ENCODE measurements at regions not wholly inside any gene's neighbourhood (a gene's known extent, or its start where the extent isn't known, plus 50 kb on each side); places are given as distances from the start of the nearest gene placed in this dataset.

DNA sequence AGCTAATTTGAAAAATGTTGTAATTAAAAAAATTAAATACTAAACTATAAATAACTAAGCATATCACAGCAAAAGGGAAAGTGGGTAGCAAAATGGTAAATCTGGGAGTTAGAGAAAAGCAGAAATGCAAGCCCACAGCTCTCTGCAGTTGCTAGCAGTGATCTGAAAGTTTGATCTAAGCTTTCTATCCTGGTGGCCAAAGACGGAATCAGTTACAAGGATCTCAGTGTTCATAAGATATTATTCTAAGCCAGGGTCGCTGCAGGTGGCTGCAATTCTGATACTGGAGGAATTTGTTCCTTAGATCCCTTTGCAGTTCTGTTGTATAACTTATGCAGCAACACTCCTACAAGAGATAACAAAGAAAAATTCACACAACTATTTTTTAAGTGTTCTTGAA, 363.7 kb downstream of the SETD4 start:
- Histone ChIP-seq H3K36me3 (no peaks in the 10 kb centered on the region), H3K27ac (no peak overlapping the region), H3K9me3 (no peaks in the 10 kb centered on the region), H3K4me1 (peaks cover 0 to 22% (median 13%) of the 10 kb centered on the region in 12 donors), H3K27me3 (no peaks in the 10 kb centered on the region), H3K4me3 (no peak overlapping the region)
- WGBS, 4 donors, result 39 to 60% (median 47%) methylated on average over 2 of the region's 2 CpGs
- intact Hi-C loops (cut with DNase I), result no loop called here
- no peak for TF ChIP-seq POLR2A (IDR thresholded peaks at IDR 0.05)
- TF ChIP-seq, protein P1, sequence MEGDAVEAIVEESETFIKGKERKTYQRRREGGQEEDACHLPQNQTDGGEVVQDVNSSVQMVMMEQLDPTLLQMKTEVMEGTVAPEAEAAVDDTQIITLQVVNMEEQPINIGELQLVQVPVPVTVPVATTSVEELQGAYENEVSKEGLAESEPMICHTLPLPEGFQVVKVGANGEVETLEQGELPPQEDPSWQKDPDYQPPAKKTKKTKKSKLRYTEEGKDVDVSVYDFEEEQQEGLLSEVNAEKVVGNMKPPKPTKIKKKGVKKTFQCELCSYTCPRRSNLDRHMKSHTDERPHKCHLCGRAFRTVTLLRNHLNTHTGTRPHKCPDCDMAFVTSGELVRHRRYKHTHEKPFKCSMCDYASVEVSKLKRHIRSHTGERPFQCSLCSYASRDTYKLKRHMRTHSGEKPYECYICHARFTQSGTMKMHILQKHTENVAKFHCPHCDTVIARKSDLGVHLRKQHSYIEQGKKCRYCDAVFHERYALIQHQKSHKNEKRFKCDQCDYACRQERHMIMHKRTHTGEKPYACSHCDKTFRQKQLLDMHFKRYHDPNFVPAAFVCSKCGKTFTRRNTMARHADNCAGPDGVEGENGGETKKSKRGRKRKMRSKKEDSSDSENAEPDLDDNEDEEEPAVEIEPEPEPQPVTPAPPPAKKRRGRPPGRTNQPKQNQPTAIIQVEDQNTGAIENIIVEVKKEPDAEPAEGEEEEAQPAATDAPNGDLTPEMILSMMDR (IDR thresholded peaks at IDR 0.05), result no peak
- DNase-seq, result no peak
- no peak for ATAC-seq

DNA sequence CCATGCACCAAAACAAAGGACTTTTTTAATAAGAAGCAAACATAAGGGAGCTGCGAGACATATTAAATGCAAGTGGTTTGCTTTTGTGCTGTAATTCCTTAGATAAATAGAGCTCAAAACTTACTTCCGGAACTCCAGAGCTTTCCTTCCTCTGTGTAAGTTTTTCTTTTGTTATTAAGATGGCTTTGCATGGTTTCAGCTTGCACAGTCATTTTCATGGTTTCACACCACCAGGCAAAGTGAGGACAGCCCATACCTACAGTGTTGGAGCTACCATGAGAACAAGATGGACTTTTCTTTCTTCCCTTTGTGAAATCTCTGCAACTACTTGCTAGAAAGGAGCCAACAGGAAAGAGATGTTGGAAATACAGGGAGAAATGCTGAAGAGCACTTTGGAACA, 368.0 kb downstream of the SETD4 start:
- Histone ChIP-seq H3K36me3 (no peaks in the 10 kb centered on the region), H3K4me3 (no peak overlapping the region), H3K27ac (no peak overlapping the region), H3K27me3 (no peaks in the 10 kb centered on the region), H3K4me1 (peaks cover 0 to 12% (median 6%) of the 10 kb centered on the region in 12 donors), H3K9me3 (no peaks in the 10 kb centered on the region)
- intact Hi-C loops (cut with DNase I), result no loop called here
- no peak for TF ChIP-seq POLR2A (IDR thresholded peaks at IDR 0.05)
- TF ChIP-seq, protein P1 (IDR thresholded peaks at IDR 0.05), result no peak
- 73 to 87% (median 76%) methylated on average over 2 of the region's 2 CpGs for WGBS, 4 donors
- DNase-seq (no peak), ATAC-seq (no peak)

DNA sequence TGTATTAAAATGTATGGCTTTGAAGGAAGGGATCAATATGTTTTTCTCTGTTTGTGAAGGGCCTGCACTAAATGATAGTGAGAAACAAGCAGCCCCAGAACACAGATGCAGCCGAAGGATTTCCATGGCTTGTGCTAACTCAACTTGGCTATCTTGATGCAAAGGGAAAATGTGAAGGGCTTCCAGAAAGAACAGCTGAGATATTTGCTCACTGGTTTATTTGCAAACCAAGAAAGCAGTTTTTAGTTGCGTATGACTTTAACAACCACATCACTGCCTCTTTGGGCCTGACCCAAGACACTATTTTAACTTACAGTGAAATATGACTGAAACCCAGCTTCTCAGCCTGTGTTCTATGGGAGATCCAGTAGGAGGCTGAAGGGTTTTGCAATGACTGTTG, 369.9 kb downstream of the SETD4 start:
- Histone ChIP-seq H3K27me3 (peaks cover 0 to 3% (median 0%) of the 10 kb centered on the region in 9 donors), H3K4me1 (no peaks in the 10 kb centered on the region), H3K36me3 (no peaks in the 10 kb centered on the region), H3K9me3 (no peaks in the 10 kb centered on the region), H3K4me3 (no peak overlapping the region), H3K27ac (no peak overlapping the region)
- TF ChIP-seq, protein P1 (IDR thresholded peaks at IDR 0.05), result no peak
- TF ChIP-seq POLR2A (IDR thresholded peaks at IDR 0.05), result no peak
- ATAC-seq (no peak), DNase-seq (no peak)
- intact Hi-C loops (cut with DNase I), result no loop called here
- 73 to 85% (median 80%) methylated on average over 2 of the region's 2 CpGs for WGBS, 4 donors

DNA sequence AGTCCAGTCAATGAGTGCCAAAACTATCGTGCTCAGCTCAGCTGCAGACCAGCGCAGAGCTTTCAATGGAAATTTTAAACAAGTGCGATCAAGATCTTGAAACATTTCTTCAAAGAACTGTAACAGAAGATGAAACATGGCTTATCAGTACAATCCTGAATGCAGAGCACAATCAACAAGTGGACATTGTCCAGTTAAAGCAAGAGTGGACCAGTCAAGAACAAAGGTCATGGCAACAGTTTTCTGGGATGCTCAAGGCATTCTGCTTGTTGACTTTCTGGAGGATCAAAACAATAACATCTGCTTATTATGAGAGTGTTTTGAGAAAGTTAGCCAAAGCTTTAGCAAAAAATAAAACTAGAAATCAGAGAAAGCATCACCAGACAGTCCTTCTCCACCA, 374.2 kb downstream of the SETD4 start:
- peaks cover 0 to 5% (median 0%) of the 10 kb centered on the region in 9 donors for H3K27me3 ChIP-seq

More for the DNA sequence above, 374.2 kb downstream of the SETD4 start:
- Histone ChIP-seq H3K4me1 (peaks cover 0 to 2% (median 0%) of the 10 kb centered on the region in 12 donors), H3K9me3 (no peaks in the 10 kb centered on the region), H3K4me3 (no peak overlapping the region), H3K36me3 (no peaks in the 10 kb centered on the region), H3K27ac (no peak overlapping the region)
- TF ChIP-seq POLR2A (IDR thresholded peaks at IDR 0.05), result no peak
- TF ChIP-seq, protein P1 (IDR thresholded peaks at IDR 0.05), result no peak
- 33 to 92% (median 41%) methylated on average over 2 to 3 of the region's 3 CpGs for WGBS, 4 donors
- DNase-seq, result no peak
- intact Hi-C loops (cut with DNase I), result no loop called here
- ATAC-seq, result no peak

All from heart left ventricle (tissue), 16 donors.